ENCODE measurements at regions not wholly inside any gene's neighbourhood (a gene's known extent, or its start where the extent isn't known, plus 50 kb on each side); places are given as distances from the start of the nearest gene placed in this dataset.

DNA sequence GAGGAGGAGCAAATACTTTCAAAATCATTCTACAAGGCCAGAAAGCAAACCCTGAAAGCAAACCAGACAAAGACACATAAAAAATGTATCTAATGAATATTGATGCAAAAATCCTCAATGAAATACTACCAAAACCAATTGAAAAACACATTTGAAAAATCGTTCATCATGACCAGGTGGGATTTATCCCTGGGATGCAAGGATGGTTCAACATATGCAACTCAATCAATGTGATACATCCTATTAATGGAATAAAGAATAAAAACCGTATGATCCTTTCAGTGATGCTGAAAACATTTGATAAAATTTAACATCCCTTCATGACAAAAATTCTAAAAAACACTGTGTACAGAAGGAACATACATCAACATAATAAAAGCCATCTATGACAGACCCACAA is 337.6 kb downstream of the NNT start:
- no peak for DNase-seq (ENCODE audit: low read depth, low spot score)

DNA sequence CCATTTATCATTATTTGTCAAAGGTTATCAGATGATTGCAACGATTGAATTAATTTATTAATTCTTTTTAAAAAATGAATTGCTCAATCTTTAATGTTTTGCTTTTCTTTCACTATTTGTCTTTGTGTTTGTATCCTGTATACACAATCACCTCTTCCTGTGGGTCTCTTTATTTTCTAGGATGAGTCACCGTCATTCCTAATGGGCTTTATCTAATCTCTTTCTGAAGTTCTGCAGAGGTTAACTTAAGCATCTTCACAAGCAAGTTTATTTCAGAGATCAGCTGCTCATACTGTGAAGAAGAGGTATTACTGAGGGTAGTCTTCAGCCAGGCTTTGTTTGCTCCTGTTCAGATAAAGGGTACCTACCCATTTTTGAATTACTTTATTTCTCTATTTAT is 323.9 kb downstream of the NNT start:
- DNase-seq (ENCODE audit: low read depth, low spot score): no peak

DNA sequence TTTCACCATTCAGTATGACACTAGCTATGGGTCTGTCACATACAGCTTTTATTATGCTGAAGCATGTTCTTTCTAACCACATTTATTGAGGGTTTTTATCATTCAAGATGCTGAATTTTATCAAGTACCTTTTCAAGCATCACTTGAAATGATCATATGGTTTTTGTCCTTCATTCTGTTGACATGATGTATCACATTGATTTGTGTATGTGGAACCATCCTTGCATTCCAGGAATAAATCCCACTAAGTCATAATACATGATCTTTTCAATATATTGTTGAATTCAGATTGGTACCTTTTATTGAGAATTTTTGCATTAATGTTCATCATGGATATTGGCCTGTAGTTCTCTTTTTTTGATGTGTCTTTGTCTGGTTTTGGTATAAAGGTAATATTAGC is 317.4 kb downstream of the NNT start:
- DNase-seq (ENCODE audit: low read depth, low spot score): no peak

DNA sequence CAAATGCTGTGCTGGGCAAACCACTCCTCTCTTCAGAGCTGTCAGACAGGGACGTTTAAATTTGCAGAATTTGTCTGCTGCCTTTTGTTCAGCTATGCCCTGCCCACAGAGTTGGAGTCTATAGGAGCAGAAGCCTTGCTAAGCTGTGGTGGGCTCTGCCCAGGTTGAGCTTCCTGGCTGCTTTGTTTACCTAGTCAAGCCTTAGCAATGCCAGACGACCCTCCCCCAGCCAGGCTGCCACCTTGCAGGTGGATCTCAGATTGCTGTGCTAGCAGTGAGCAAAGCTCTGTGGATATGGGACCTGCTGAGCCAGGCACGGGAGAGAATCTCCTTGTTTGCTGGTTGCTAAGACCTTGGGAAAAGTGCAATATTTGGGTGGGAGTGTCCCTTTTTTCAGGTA is 314.9 kb downstream of the NNT start:
- DNase-seq (ENCODE audit: low read depth, low spot score): no peak

DNA sequence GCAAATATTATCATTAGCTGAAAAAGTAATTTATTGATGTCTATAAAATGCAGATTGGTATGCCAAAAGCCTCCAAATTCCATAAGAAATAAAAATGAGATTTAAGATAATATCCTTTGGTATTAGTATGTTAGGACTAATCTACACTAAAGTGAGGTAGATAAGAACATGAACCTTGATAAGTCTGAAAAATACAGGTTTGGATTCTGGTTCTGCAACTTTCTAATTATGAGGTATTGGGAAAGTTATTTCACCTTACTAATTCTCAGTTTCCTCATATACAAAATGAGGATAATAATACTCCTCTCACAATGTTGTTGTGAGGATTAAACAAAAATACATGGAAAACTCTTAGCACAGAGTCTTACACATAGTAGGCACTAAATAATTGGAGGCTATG is 300.1 kb downstream of the NNT start:
- DNase-seq (ENCODE audit: low read depth, low spot score): no peak

DNA sequence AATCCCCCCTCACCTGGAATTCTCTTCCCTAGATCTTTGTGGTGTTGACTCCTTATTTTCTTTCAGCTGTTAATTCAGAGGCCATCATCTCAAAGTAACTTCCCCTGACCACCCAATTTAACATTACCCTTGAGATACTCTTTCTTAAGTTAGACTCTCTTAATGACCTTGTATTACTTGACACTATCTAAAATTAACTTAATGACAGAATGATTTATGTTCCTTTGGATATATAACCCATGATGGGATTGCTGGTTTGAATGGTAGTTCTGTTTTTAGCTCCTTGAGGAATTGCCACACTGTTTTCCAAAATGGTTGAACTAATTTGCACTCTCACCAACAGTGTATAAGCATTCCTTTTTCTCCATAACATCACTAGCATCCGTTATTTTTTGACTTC is 298.0 kb downstream of the NNT start:
- DNase-seq (ENCODE audit: low read depth, low spot score): no peak

DNA sequence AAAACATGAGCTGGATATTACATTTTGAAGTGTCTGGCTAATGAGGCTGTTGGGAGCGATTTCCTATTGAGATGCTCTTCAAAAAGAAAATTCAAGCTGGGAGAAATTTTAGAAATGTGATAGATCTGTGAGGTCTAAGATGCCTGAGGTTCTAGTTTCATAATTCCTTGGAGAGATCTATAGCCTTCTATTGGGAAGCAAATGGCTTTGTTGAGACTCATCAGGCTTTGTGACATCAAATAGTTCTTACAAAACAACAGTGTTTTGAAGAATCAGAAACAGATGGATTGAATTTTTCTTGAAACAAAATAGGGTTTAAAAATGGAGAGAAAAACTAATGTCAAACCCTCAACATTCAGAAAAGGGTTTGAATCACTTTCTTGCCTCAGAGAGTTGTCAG is 292.9 kb downstream of the NNT start:
- DNase-seq (ENCODE audit: low read depth, low spot score): no peak

DNA sequence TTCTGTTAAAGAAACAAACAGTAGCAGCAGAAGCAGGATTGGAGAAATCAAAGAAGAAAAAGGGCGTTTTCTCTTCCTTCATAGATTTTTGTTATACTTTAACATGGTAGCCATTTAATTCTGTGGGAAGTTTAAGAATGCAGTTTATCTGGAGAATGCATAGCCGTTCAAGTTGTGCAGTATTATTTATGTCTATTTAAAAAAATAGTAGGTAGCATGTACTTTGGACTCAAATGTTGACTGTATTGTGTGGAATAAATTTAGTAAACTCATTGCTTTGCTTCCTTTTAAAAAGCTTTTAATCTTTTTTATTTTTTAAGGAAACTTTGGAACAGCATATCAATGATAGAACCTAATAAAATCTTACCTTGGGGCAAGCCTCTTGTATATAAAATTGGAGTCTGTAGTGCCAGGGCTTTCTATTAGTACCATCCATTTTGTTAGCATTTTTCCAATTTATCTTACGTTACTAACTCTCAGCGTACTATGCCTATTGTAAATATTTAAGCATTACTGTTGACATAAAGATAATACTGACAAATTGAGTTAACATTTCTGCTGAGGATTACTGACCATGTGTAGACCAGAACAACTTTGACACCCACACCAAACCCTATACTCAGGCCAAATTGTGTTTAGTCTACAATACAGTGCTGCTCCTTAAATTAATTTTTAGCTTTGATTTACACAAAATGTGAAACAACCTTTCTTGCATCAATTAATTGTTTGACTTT is 291.1 kb downstream of the NNT start:
- DNase-seq (ENCODE audit: low read depth, low spot score): no peak

DNA sequence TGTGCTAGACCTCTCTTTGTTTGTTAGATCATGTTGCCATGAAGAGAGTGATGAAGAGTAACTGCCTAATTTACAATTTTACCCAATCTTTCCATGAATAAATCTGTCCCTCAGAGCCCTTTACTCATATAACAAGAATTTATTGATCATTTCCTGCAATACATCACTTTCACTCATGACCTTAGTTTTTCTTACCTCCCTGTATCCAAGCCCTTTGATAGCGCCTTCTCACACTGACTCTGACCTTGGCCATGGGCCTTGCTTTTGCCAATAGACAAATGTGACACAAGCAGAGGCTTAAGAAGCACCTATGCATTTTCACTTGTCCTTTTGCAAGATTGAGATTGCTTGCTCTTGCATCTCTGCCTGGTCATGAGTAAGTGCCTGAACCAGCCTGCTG is 288.1 kb downstream of the NNT start:
- no peak for DNase-seq (ENCODE audit: low read depth, low spot score)

DNA sequence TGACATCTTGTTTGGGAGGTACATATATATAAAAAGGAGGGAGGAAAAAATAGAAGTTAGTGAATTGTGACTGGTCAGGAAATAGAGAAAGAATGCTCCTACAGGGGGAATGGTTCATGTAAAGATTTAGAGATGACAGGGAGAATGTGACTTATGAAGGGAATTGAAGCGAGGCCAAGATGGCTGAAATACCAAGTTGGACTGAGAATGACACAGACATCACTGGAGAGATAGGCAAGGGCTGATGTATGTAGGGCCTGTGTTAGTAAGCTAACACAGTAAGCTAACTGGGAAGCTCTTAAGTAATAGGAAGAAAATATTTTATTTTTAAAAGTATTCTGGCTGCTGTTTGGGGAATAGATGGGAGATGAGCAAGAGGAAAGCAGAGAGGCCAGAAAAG is 286.3 kb downstream of the NNT start:
- no peak for DNase-seq (ENCODE audit: low read depth, low spot score)

DNA sequence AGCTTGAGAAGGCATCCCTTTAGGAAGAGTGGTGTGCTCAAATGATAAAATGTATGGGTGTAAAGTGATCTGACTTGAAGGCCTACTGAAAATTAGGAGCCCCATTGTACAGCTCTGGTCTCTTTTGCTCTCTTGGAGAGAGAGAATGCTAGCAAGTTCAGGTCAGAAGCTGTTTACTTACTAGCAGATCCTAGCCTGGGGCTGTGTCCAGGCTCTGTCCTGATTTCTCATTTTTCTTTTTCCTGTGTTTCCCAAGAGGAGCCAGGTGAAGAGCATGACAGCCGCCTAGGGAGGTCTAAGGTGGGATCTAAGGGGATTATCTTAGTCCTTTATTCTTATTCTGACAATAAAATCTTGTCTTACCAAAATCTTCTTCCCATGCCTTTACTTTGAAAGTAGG is 272.8 kb downstream of the NNT start:
- no peak for DNase-seq (ENCODE audit: low read depth, low spot score)

DNA sequence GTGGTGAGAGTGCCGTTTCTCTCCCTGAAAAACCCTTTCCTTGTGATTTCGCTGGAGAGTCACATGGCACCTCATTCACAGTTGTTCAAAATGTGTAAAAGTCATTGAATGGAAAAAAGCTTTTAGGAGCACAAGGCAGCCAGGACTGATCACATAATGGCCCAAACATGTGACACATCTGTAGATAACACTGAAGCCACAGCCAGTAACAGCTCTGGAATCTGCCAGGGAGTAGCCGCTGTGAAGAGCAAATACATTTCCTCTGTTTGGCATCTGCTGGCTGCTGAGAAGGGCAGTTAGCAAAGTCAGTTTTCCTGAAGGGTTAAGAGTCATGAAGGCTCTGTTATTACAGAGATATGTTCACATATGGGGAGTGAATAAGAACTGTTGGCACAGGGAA is 271.8 kb downstream of the NNT start:
- peak; percentile 6 for DNase-seq (ENCODE audit: low read depth, low spot score)

DNA sequence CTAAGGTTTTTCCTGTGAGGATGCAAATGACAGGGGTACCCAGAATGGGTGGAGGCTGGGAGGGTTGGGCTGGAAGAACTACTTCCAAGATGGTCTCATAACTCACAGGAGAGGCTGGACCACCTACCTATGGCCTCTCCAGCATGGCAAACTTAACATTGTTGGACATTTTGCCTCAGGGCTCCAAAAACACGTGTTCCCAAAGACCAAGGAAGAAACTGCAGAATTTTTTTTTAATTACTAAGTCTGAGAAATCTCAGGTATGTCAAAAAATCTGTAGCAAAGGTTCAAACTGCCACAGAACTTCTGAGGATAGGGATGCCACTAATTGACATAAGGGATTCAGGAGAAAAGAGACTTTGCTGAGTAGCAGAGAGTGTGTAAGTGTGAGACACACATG is 270.8 kb downstream of the NNT start:
- no peak for DNase-seq (ENCODE audit: low read depth, low spot score)

DNA sequence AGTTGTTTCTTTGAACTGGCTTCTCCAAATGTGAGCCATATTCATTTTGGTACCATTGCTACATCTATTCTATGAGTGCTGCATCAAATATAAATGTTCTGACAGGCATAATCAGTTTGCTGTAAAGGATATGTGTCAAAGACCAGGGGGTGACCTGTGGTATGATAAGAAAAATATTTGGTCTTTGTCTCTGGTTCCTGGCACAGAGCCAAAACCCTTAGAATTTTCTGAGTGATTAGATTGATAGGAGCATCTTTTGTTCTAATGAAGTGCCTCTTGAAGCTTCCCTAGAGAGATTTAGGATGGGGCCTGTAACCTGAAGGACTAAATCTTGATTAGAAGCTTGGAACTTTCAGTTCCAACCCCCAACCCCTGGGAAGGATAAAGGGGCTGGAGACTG is 256.3 kb downstream of the NNT start:
- DNase-seq (ENCODE audit: low read depth, low spot score): no peak

DNA sequence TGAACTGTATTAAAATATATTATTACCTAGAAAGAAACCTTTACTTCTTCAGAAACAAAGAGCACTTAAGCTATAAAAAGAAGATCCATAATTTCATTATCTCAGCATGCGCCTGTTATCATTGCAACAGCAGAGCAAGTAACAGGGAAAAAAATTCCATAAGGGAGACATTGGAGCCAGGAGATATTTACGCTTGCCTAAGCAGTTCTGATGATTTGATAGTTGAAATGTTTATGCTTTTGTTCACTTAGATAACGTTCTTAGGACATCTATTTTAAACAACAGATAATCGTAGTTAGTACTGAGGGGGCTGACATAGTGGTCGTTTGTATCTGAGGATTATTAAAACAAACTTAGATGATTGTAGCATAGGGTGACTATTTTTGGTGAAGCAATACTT is 252.5 kb downstream of the NNT start:
- DNase-seq (ENCODE audit: low read depth, low spot score): no peak

DNA sequence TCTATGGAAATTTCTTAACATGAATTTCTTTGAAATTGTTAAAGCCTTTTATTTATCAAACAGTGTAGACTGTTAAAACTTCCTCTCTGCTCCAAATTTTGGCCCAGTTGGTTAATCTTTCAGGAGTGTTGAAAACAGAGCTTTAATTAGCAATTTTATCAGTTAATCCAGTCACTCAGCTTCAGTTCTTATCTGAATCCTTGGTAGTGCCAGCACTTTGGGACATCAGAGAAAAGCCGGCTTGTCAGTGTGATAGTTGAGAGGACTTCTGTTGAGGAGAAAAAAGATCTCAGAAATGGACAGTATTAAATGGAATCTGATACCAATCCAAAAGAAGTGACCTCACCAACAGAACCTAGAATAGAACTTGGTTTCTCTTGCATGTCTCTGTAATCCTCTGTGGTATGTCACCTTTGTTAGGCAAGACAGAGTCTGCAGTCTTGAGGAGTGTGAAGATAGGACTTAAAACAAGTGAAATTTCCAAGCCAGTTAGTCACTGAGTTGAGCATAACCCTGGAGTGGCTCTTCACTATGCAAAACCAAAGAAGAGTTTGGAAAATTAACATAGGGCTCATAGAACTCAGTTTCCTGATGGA is 251.8 kb downstream of the NNT start:
- no peak for DNase-seq (ENCODE audit: low read depth, low spot score)

DNA sequence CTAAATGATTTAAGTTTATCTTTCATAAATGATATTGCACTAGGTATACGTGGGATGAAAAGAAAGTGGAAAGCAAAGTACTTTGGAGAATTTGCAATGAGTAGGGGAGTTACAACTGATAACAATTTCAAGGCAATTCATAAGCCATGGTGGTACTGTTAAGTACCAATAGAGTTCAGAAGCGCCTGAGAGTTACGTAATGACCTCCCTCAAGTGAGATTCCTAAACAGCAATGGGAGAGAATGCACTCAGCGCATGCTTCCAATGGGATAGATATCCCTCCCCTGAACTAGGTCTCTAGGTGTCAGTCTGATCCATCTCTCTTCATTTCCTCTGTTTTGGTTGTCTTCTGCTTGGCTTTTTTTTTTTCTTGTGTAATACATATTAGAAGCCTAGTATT is 249.3 kb downstream of the NNT start:
- DNase-seq (ENCODE audit: low read depth, low spot score): no peak

DNA sequence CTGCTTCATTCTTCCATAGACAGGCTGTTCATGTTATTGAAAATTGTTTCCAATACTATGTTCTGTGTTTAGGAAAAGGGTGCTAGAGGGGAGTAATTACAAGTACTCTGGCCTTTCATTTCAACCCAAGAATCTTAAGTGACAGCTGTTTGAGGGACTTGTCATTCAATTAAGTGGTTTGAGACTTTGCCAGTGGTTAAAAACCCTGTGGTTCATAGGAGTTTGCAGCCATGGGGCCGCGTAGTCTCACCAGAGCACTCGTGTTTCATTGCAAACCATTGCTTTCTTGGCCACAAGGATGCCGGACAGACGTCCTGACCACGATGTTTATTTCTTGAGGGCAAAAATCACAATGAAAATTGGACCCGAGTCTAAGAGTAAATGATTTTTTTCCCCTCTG is 248.8 kb downstream of the NNT start:
- no peak for DNase-seq (ENCODE audit: low read depth, low spot score)

DNA sequence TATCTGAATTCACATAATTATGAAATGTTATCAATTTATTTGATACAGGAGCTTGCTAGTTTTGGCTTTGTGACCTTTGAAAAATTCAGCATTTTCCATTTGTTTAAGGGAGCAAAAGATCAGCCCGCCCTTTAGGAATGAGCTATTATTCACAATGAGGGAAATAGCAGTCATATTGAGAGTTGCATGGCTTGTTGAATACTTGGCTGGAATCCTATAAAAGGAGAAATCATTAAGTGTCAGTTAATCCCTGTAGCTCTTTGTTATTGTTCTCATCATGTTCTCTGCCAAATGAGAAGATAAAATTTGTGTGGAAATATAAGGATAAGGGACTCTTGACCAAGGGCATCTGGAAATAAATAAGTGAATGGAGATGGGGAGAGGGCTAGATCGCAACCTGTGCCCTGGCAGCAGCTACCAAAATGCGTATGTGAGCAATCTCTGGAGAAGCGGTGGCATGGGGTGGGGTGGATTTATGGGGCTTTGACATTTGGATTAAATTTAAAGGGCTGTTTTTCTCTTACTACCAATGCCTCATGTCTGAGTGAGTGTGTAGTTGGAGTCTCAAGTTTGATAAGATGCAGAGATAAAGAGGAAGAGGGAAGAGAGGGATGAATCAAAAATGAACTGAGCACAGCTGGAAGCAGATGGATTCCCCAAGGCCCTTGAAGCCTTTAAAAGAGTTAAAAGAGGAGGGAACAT is 237.6 kb downstream of the NNT start:
- no peak for DNase-seq (ENCODE audit: low read depth, low spot score)

DNA sequence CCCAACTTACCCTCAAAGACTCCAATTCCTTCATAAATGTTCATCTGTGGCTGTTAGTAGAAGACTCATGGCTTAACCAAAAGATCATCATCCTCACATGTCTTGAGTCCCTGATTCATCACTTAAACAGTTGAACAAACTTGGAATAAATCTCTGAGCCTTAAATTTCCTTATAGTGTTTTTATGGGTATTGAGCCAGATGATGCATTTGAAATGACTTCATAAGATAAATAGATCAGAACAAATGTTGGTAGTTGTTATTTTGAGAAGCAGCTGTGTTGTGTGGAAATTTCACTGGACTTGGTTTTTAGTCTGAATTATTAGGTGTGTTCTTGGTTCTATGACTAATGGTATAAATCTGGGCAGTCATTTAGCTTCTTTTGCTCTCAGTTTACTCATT is 236.2 kb downstream of the NNT start:
- no peak for DNase-seq (ENCODE audit: low read depth, low spot score)

DNA sequence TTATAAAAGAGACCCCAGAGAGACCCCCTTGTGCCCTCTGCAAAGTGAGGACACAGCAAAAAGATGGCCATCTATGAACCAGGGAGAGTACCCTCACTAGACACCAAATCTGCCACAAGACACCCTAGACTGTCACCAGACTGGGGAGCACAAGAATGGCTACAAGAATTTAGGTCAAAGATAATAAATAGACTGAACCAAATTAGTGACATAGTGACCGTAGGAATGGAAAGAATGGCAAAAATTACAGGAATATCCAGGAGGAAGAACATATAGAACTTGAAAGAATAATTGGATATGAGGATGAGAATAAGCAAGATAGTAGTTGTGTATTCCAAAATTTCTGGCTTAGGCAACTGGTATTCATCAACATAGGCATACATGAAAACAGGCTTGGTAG is 235.0 kb downstream of the NNT start:
- DNase-seq (ENCODE audit: low read depth, low spot score): no peak

DNA sequence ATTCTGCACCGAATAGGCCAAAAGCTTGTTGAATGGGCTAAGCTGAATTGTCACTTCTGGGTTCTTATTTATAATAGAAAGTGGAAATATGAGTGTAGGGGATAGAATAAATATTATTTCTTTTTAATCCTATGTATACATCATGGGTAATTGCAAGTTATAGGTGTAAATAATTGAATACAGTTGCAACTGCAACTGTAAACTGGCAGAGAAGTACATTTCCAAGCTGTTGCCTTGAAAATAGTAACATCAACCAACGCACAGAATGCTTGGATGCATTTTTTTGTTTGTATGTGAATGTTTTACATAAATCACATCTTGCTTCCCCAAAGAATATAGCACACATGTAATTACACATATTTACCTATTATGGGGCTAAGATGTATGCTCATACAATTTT is 234.1 kb downstream of the NNT start:
- no peak for DNase-seq (ENCODE audit: low read depth, low spot score)

DNA sequence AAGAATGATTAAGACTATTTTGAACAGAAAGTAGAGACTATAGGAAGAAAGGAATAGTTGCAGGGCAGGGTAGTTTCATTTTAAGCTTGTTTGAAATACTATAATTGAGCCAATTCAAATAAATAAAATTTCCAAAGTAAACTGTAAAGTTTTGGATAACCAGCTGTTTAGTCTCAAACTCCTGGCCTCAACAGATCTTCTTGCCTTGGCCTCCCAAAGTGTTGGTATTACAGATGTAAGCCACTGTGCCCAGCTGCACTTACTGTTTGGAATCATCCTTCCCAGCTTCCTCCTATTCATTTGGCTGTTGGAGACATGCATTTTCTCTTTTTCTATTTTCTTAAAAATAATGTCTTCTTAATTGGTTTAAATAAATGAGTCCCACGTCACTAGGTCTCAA is 231.0 kb downstream of the NNT start:
- DNase-seq (ENCODE audit: low read depth, low spot score): no peak

Data from ELF-1 (cell line).